Ascending aorta (tissue), 2 donors: ENCODE measurements at regions not wholly inside any gene's neighbourhood (a gene's known extent, or its start where the extent isn't known, plus 50 kb on each side); places are given as distances from the start of the nearest gene placed in this dataset.

Experiments used
- DNase-seq, 2 donors: peaks; one replicate each; pipeline ENCODE4 v3.0.0-alpha.2; 2019; ENCODE audit warnings: low spot score in 2 of 2
- H3K27ac ChIP-seq, 2 donors: fragments of 200-600 bp; sonication (generic); one replicate each; pipeline ENCODE4 v1.5.1; 2016 to 2017; ENCODE audit warnings: mild to moderate bottlenecking in 1 of 2
- H3K27me3 ChIP-seq: fragments of 200-600 bp; sonication (generic); one replicate; pipeline ENCODE4 v1.5.1; 2017
- H3K36me3 ChIP-seq, 2 donors: fragments of 200-600 bp; sonication (generic); one replicate each; pipeline ENCODE4 v1.5.1; 2016
- H3K4me1 ChIP-seq, 2 donors: fragments of 200-600 bp; sonication (generic); one replicate each; pipeline ENCODE4 v1.5.1; 2016 to 2017; ENCODE audit warnings: mild to moderate bottlenecking in 1 of 2
- H3K4me3 ChIP-seq, 2 donors: fragments of 200-600 bp; sonication (generic); one replicate each; pipeline ENCODE4 v1.5.1; 2016 to 2017; ENCODE audit warnings: mild to moderate bottlenecking in 1 of 2
- H3K9me3 ChIP-seq, 2 donors: fragments of 200-600 bp; sonication (generic); one replicate each; pipeline ENCODE4 v1.5.1; 2016
- CTCF ChIP-seq, 3 experiments: fragments of 200-600 bp in 2 of 3; fragments of 450-650 bp in 1 of 3; sonication (generic) in 2 of 3; IDR thresholded peaks; one replicate each; pipeline ENCODE4 v1.5.1; 2016 to 2019; ENCODE audit warnings: antibody characterized with exemption in 3 of 3, mild to moderate bottlenecking in 1 of 3, moderate library complexity in 1 of 3
- intact Hi-C: fragments of 100-400 bp; cut with DNase I; formaldehyde crosslinking; loops from one replicate; pipeline ENCODE4 v1.15.1; 2023

GRCh38 chr12:90741611-90742010 lies 213.4 kb downstream of the CCER1 start:
- no peak overlapping the region for H3K4me3 ChIP-seq
- no peaks in the 10 kb centered on the region for H3K9me3 ChIP-seq
- H3K4me1 ChIP-seq = no peaks in the 10 kb centered on the region
- intact Hi-C loops = no loop called here
- no peak for TF ChIP-seq CTCF (IDR thresholded peaks at IDR 0.05)
- no peaks in the 10 kb centered on the region for H3K27me3 ChIP-seq
- H3K36me3 ChIP-seq = no peaks in the 10 kb centered on the region
- no peak for DNase-seq
- H3K27ac ChIP-seq = no peak overlapping the region

GRCh38 chr12:90729736-90730135 lies 225.2 kb downstream of the CCER1 start:
- H3K36me3 ChIP-seq = no peaks in the 10 kb centered on the region
- no peaks in the 10 kb centered on the region for H3K27me3 ChIP-seq
- H3K9me3 ChIP-seq = no peaks in the 10 kb centered on the region
- H3K27ac ChIP-seq = no peak overlapping the region
- TF ChIP-seq CTCF (IDR thresholded peaks at IDR 0.05) = no peak
- DNase-seq = no peak
- no peak overlapping the region for H3K4me3 ChIP-seq
- intact Hi-C loops = no loop called here
- no peaks in the 10 kb centered on the region for H3K4me1 ChIP-seq

- H3K9me3 ChIP-seq = no peaks in the 10 kb centered on the region
- H3K36me3 ChIP-seq = no peaks in the 10 kb centered on the region
- TF ChIP-seq CTCF (IDR thresholded peaks at IDR 0.05) = no peak
- no peaks in the 10 kb centered on the region for H3K27me3 ChIP-seq
- no peak overlapping the region for H3K27ac ChIP-seq
- intact Hi-C loops = no loop called here
- H3K4me1 ChIP-seq = no peaks in the 10 kb centered on the region
- DNase-seq = no peak
- H3K4me3 ChIP-seq = no peak overlapping the region
These were observed 242.3 kb downstream of the CCER1 start for GRCh38 chr12:90712671-90713070.

- intact Hi-C loops = no loop called here
- Histone ChIP-seq H3K4me1 (no peaks in the 10 kb centered on the region), H3K36me3 (no peaks in the 10 kb centered on the region), H3K4me3 (no peak overlapping the region), H3K27me3 (no peaks in the 10 kb centered on the region), H3K27ac (no peak overlapping the region), H3K9me3 (no peaks in the 10 kb centered on the region)
- TF ChIP-seq CTCF (IDR thresholded peaks at IDR 0.05) = no peak
- no peak for DNase-seq
These were observed 244.3 kb downstream of the CCER1 start for GRCh38 chr12:90710711-90711110.

GRCh38 chr12:90706036-90706435 lies 248.9 kb downstream of the CCER1 start:
- no peaks in the 10 kb centered on the region for H3K27me3 ChIP-seq
- no peak for TF ChIP-seq CTCF (IDR thresholded peaks at IDR 0.05)
- H3K36me3 ChIP-seq = no peaks in the 10 kb centered on the region
- no peaks in the 10 kb centered on the region for H3K9me3 ChIP-seq
- intact Hi-C loops = no loop called here
- no peaks in the 10 kb centered on the region for H3K4me1 ChIP-seq
- H3K4me3 ChIP-seq = no peak overlapping the region
- H3K27ac ChIP-seq = no peak overlapping the region
- no peak for DNase-seq

- H3K9me3 ChIP-seq = no peaks in the 10 kb centered on the region
- H3K27ac ChIP-seq = no peak overlapping the region
- H3K27me3 ChIP-seq = no peaks in the 10 kb centered on the region
- no peaks in the 10 kb centered on the region for H3K4me1 ChIP-seq
- intact Hi-C loops = no loop called here
- DNase-seq = no peak
- H3K4me3 ChIP-seq = no peak overlapping the region
- H3K36me3 ChIP-seq = no peaks in the 10 kb centered on the region
- no peak for TF ChIP-seq CTCF (IDR thresholded peaks at IDR 0.05)
These were observed 259.6 kb downstream of the CCER1 start for GRCh38 chr12:90695415-90695814.
